ENCODE measurements at regions not wholly inside any gene's neighbourhood (a gene's known extent, or its start where the extent isn't known, plus 50 kb on each side); places are given as distances from the start of the nearest gene placed in this dataset.

GRCh38 chr9:78902051-78902450 lies 605.1 kb downstream of the PSAT1 start:
- TF ChIP-seq, protein P1, sequence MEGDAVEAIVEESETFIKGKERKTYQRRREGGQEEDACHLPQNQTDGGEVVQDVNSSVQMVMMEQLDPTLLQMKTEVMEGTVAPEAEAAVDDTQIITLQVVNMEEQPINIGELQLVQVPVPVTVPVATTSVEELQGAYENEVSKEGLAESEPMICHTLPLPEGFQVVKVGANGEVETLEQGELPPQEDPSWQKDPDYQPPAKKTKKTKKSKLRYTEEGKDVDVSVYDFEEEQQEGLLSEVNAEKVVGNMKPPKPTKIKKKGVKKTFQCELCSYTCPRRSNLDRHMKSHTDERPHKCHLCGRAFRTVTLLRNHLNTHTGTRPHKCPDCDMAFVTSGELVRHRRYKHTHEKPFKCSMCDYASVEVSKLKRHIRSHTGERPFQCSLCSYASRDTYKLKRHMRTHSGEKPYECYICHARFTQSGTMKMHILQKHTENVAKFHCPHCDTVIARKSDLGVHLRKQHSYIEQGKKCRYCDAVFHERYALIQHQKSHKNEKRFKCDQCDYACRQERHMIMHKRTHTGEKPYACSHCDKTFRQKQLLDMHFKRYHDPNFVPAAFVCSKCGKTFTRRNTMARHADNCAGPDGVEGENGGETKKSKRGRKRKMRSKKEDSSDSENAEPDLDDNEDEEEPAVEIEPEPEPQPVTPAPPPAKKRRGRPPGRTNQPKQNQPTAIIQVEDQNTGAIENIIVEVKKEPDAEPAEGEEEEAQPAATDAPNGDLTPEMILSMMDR (IDR thresholded peaks at IDR 0.05): no peak
- TF ChIP-seq POLR2A (IDR thresholded peaks at IDR 0.05) (no peak), POLR2AphosphoS5 (IDR thresholded peaks at IDR 0.05) (no peak)
